Ascending aorta (tissue), 2 donors: ENCODE measurements at regions not wholly inside any gene's neighbourhood (a gene's known extent, or its start where the extent isn't known, plus 50 kb on each side); places are given as distances from the start of the nearest gene placed in this dataset.

Source experiments
- DNase-seq, 2 donors: peaks; one replicate each; pipeline ENCODE4 v3.0.0-alpha.2; 2019; ENCODE audit warnings: low spot score in 2 of 2
- H3K27ac ChIP-seq, 2 donors: fragments of 200-600 bp; sonication (generic); one replicate each; pipeline ENCODE4 v1.5.1; 2016 to 2017; ENCODE audit warnings: mild to moderate bottlenecking in 1 of 2
- H3K27me3 ChIP-seq: fragments of 200-600 bp; sonication (generic); one replicate; pipeline ENCODE4 v1.5.1; 2017
- H3K36me3 ChIP-seq, 2 donors: fragments of 200-600 bp; sonication (generic); one replicate each; pipeline ENCODE4 v1.5.1; 2016
- H3K4me1 ChIP-seq, 2 donors: fragments of 200-600 bp; sonication (generic); one replicate each; pipeline ENCODE4 v1.5.1; 2016 to 2017; ENCODE audit warnings: mild to moderate bottlenecking in 1 of 2
- H3K4me3 ChIP-seq, 2 donors: fragments of 200-600 bp; sonication (generic); one replicate each; pipeline ENCODE4 v1.5.1; 2016 to 2017; ENCODE audit warnings: mild to moderate bottlenecking in 1 of 2
- H3K9me3 ChIP-seq, 2 donors: fragments of 200-600 bp; sonication (generic); one replicate each; pipeline ENCODE4 v1.5.1; 2016
- intact Hi-C: fragments of 100-400 bp; cut with DNase I; formaldehyde crosslinking; loops from one replicate; pipeline ENCODE4 v1.15.1; 2023
- TF ChIP-seq, protein P1 (sequence below), 3 experiments: fragments of 200-600 bp in 2 of 3; fragments of 450-650 bp in 1 of 3; sonication (generic) in 2 of 3; IDR thresholded peaks; one replicate each; pipeline ENCODE4 v1.5.1; 2016 to 2019; ENCODE audit warnings: antibody characterized with exemption in 3 of 3, mild to moderate bottlenecking in 1 of 3, moderate library complexity in 1 of 3

DNA sequence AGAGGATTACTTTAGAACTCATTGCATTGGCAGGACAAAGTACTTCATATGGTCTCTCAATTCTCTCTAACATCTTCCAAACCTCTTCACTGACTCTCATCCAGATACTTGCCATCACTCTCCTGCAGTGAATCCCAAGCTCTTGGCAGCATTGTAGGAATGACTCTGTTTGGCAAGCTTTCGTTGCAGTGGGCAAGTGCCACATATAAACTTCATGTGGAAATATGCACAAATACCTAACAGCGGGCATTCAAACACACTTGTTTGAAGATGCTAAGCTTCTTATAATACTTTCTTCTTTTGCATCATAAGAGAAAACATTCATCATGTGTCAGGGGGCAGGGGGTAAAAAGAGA lies 86.2 kb upstream of the F13A1 start:
- Histone ChIP-seq H3K9me3 (no peaks in the 10 kb centered on the region), H3K36me3 (no peaks in the 10 kb centered on the region), H3K27me3 (no peaks in the 10 kb centered on the region), H3K4me1 (no peaks in the 10 kb centered on the region), H3K27ac (no peak overlapping the region), H3K4me3 (no peak overlapping the region)
- intact Hi-C loops = no loop called here
- DNase-seq = no peak
- TF ChIP-seq, protein P1, sequence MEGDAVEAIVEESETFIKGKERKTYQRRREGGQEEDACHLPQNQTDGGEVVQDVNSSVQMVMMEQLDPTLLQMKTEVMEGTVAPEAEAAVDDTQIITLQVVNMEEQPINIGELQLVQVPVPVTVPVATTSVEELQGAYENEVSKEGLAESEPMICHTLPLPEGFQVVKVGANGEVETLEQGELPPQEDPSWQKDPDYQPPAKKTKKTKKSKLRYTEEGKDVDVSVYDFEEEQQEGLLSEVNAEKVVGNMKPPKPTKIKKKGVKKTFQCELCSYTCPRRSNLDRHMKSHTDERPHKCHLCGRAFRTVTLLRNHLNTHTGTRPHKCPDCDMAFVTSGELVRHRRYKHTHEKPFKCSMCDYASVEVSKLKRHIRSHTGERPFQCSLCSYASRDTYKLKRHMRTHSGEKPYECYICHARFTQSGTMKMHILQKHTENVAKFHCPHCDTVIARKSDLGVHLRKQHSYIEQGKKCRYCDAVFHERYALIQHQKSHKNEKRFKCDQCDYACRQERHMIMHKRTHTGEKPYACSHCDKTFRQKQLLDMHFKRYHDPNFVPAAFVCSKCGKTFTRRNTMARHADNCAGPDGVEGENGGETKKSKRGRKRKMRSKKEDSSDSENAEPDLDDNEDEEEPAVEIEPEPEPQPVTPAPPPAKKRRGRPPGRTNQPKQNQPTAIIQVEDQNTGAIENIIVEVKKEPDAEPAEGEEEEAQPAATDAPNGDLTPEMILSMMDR (IDR thresholded peaks at IDR 0.05) = no peak

DNA sequence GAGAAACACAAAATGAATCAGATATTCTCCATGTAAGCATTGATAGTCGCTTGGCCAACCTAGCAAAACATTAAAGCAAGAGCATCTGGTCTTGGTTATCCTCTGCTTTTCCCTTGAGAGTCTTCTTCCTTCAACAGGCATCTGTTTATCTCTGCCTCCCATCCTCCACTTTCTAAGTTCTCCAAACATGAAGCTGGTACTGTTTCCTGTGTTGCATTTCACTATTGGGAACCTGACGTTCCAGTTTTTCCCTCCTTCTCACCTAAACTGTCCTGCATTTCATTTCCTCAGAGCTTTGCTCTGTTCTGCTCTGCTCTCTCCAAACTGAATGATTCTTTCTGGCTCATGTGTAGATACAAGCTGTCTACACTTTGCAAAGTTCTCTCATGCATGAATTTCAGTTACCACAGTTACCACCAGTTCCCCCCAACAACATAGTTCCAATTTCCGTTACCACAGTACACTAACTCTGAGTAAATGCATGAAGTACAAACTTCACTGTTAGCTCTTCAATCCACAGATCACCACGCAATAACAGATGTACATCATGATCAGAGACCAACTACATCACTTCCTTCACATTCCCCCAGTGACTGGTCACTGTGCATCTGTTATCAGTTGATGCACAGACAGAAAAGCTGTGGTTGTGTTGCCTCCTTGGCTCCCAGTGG lies 86.7 kb upstream of the F13A1 start:
- Histone ChIP-seq H3K36me3 (no peaks in the 10 kb centered on the region), H3K4me3 (no peak overlapping the region), H3K4me1 (no peaks in the 10 kb centered on the region), H3K27me3 (no peaks in the 10 kb centered on the region), H3K27ac (no peak overlapping the region), H3K9me3 (no peaks in the 10 kb centered on the region)
- intact Hi-C loops = no loop called here
- DNase-seq = no peak
- TF ChIP-seq, protein P1 (IDR thresholded peaks at IDR 0.05) = no peak

DNA sequence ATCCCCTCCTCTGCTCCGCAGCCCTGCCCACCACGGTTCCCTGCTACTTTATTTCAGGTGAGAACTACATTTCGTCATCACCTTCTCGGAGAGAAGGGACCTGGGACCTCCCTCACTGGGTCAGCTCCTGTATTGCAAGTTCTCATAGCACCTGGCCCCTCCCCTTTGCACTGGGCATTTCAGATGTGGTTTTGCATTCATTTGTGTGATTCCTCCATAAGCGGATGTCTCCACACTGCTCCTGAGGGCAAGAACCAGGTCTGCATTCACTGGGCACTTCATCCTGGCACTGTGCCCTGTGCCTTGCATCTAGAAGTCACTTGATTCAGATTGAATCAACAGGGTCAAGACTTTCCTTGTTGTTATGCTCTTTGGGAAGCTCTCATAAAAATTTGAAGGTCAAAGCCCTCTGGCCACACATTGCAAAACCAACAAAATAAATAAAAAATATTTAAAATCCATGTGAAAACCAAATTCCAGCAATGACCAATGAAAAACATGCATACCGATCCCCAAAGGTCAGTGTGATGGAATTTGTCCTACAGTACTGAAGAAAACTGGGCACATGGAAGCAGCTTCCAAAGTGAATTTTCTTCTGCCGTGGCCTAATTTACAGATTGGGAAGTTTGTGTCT lies 89.1 kb upstream of the F13A1 start:
- no peak for DNase-seq
- no peak overlapping the region for H3K27ac ChIP-seq
- H3K9me3 ChIP-seq = no peaks in the 10 kb centered on the region
- intact Hi-C loops = no loop called here
- H3K4me3 ChIP-seq = no peak overlapping the region
- no peaks in the 10 kb centered on the region for H3K4me1 ChIP-seq
- TF ChIP-seq, protein P1 (IDR thresholded peaks at IDR 0.05) = no peak
- no peaks in the 10 kb centered on the region for H3K27me3 ChIP-seq
- H3K36me3 ChIP-seq = no peaks in the 10 kb centered on the region

DNA sequence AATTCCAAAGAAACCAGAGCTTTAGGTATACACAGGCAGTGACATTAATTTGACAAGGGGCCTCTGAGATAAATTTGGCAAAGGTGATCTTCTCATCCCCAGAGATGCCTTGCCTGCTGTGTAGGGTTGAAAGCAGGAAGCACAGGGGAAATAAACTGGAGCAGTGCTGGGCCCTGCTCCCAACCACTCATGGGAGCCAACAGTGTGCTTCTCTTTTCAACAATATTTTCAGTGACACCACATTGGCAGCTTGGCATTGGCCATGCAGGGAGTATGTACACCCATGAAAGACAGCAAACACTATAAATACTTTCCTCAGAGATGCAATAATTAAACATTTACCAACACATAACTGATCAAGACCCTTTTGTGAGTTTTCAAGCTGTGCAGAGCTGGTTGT lies 90.7 kb upstream of the F13A1 start:
- no peaks in the 10 kb centered on the region for H3K36me3 ChIP-seq
- H3K4me3 ChIP-seq = no peak overlapping the region
- intact Hi-C loops = no loop called here
- H3K9me3 ChIP-seq = no peaks in the 10 kb centered on the region
- no peak for DNase-seq
- no peaks in the 10 kb centered on the region for H3K4me1 ChIP-seq
- no peak overlapping the region for H3K27ac ChIP-seq
- H3K27me3 ChIP-seq = no peaks in the 10 kb centered on the region
- TF ChIP-seq, protein P1 (IDR thresholded peaks at IDR 0.05) = no peak

DNA sequence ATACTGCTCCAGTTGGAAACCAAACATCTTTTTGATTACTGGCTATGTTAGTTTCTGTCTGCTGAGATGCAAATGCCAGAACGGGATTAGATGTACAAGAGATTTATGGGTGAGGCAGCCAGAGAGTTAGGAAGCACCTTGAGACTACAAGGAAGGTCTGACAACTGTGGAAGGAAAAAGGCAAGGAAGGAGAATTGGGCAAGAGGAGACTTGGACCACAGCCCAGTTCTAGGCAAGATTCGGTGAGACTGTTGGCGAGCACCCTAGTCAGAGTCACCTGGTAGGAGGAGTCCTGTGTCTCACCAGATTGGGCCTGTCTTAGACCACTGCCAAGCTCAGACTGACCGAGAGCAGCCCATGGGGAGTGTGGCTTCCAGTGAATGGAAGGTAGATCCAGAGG lies 91.8 kb upstream of the F13A1 start:
- TF ChIP-seq, protein P1 (IDR thresholded peaks at IDR 0.05) = no peak
- H3K36me3 ChIP-seq = no peaks in the 10 kb centered on the region
- intact Hi-C loops = no loop called here
- DNase-seq = no peak
- H3K9me3 ChIP-seq = no peaks in the 10 kb centered on the region
- H3K4me3 ChIP-seq = no peak overlapping the region
- no peaks in the 10 kb centered on the region for H3K4me1 ChIP-seq
- H3K27ac ChIP-seq = no peak overlapping the region
- H3K27me3 ChIP-seq = no peaks in the 10 kb centered on the region
